SK-N-SH treated with all-trans-retinoic acid at 6 μM for 48 hours (cell line): ENCODE measurements at regions not wholly inside any gene's neighbourhood (a gene's known extent, or its start where the extent isn't known, plus 50 kb on each side); places are given as distances from the start of the nearest gene placed in this dataset.

Experiments used
- CREB5 ChIP-seq: fragments of 250-450 bp; sonication (Bioruptor Pico); IDR thresholded peaks from 2 replicates; pipeline ENCODE4 v1.5.1; 2020; ENCODE audit warnings: low read depth, mild to moderate bottlenecking, moderate library complexity
- OSR1 ChIP-seq: fragments of 250-450 bp; sonication (Bioruptor Pico); IDR thresholded peaks from 2 replicates; pipeline ENCODE4 v1.8.0; 2022; ENCODE audit warnings: moderate library complexity, mild to moderate bottlenecking, inconsistent platforms
- PATZ1 ChIP-seq: fragments of 250-450 bp; sonication (Bioruptor Pico); IDR thresholded peaks from 2 replicates; pipeline ENCODE4 v1.8.0; 2020; ENCODE audit warnings: mild to moderate bottlenecking, moderate library complexity, borderline replicate concordance
- TCF4 ChIP-seq: fragments of 250-450 bp; sonication (Bioruptor Pico); IDR thresholded peaks from 2 replicates; pipeline ENCODE4 v1.8.0; 2021; ENCODE audit warnings: mild to moderate bottlenecking, moderate library complexity, borderline replicate concordance
- TOX ChIP-seq: fragments of 250-450 bp; sonication (Bioruptor Pico); IDR thresholded peaks from 2 replicates; pipeline ENCODE4 v1.8.0; 2021; ENCODE audit warnings: mild to moderate bottlenecking, moderate library complexity, borderline replicate concordance
- ZFP3 ChIP-seq: fragments of 250-450 bp; sonication (Bioruptor Pico); IDR thresholded peaks from 2 replicates; pipeline ENCODE4 v1.5.0; 2020; ENCODE audit warnings: mild to moderate bottlenecking, moderate library complexity
- ZNF8 ChIP-seq: fragments of 450-650 bp; formaldehyde crosslinking; IDR thresholded peaks from 2 replicates; pipeline ENCODE4 v1.5.0; 2020; ENCODE audit warnings: mild to moderate bottlenecking, moderate library complexity
- TF ChIP-seq, protein P1 (sequence below): fragments of 250-450 bp; sonication (Bioruptor Pico); IDR thresholded peaks from 2 replicates; pipeline ENCODE4 v1.8.0; 2021; ENCODE audit warnings: low read depth, mild to moderate bottlenecking, moderate library complexity, borderline replicate concordance

DNA sequence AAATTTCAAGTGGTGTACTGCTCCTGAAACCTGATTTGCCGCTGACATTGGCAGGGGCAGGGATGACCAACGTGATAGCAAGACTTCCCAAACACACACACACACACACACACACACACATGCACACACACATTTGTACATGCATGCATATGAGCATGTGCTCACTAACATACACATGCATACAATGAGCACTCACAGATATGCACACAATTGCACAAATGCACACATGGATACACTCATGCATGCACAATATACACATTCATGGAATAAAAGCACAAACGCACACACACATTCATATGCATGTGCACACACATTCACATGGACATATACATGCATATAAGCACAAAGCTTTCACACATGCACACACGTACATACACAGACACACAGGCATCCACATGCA, 181.2 kb upstream of the ZNF618 start:
- TF ChIP-seq CREB5 (CRISPR knock-in tag) (no peak), TOX (CRISPR knock-in tag) (no peak), OSR1 (CRISPR knock-in tag) (no peak), PATZ1 (CRISPR knock-in tag) (no peak), ZNF8 (CRISPR knock-in tag) (no peak), TCF4 (no peak), ZFP3 (CRISPR knock-in tag) (no peak)
- TF ChIP-seq, protein P1, sequence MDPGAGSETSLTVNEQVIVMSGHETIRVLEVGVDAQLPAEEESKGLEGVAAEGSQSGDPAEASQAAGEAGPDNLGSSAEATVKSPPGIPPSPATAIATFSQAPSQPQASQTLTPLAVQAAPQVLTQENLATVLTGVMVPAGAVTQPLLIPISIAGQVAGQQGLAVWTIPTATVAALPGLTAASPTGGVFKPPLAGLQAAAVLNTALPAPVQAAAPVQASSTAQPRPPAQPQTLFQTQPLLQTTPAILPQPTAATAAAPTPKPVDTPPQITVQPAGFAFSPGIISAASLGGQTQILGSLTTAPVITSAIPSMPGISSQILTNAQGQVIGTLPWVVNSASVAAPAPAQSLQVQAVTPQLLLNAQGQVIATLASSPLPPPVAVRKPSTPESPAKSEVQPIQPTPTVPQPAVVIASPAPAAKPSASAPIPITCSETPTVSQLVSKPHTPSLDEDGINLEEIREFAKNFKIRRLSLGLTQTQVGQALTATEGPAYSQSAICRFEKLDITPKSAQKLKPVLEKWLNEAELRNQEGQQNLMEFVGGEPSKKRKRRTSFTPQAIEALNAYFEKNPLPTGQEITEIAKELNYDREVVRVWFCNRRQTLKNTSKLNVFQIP (CRISPR knock-in tag), result no peak
